Suprapubic skin (tissue), 3 donors: ENCODE measurements at regions not wholly inside any gene's neighbourhood (a gene's known extent, or its start where the extent isn't known, plus 50 kb on each side); places are given as distances from the start of the nearest gene placed in this dataset.

ENCODE experiments used
- CTCF ChIP-seq, 2 donors: fragments of 200-600 bp in 1 of 2; fragments of 450-650 bp in 1 of 2; sonication (generic) in 1 of 2; IDR thresholded peaks; one replicate each; pipeline ENCODE4 v1.5.1; 2016 to 2019; ENCODE audit warnings: antibody characterized with exemption in 2 of 2, mild to moderate bottlenecking in 1 of 2, moderate library complexity in 1 of 2
- EP300 ChIP-seq: sonication (generic); formaldehyde crosslinking; IDR thresholded peaks from one replicate; pipeline ENCODE4 v1.6.1; 2017; ENCODE audit warnings: antibody characterized with exemption

- TF ChIP-seq CTCF (IDR thresholded peaks at IDR 0.05) (no peak), EP300 (no peak)
Observed at GRCh38 chr16:7116734-7117133, 215.9 kb upstream of the RBFOX1 start.
